ENCODE measurements at regions not wholly inside any gene's neighbourhood (a gene's known extent, or its start where the extent isn't known, plus 50 kb on each side); places are given as distances from the start of the nearest gene placed in this dataset.
"Not testable (repeated sequence)": the region's sequence is repeated elsewhere in the genome, so short reads cannot be mapped to it uniquely, and the experiment has no call there.

DNA sequence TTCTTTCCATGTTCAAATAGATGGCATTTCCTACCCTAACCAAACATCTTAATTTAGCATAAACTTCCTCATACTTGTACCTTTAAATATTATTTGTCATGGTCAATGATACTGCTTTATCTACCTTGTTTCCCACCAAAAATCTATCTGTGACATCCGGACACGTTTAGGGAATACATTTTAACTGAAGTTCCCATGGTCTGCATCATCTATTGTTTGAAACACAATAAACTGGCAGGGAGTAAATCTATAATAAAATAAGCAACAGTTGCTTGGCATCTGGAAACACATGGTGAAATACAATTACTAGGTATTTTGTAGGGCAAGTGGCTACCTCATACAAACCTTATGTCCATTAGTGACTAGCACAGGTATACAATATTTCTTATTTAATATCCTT, 289.1 kb downstream of the GJA1 start:
- no peak overlapping the region for H3K4me3 ChIP-seq (ENCODE audit: low read depth, low read length)
- H3K27ac ChIP-seq = no peak overlapping the region
- DNase-seq = no peak
- no peaks in the 10 kb centered on the region for H3K27me3 ChIP-seq (ENCODE audit: insufficient read depth, low read depth, severe bottlenecking)
- TF ChIP-seq, protein P1, sequence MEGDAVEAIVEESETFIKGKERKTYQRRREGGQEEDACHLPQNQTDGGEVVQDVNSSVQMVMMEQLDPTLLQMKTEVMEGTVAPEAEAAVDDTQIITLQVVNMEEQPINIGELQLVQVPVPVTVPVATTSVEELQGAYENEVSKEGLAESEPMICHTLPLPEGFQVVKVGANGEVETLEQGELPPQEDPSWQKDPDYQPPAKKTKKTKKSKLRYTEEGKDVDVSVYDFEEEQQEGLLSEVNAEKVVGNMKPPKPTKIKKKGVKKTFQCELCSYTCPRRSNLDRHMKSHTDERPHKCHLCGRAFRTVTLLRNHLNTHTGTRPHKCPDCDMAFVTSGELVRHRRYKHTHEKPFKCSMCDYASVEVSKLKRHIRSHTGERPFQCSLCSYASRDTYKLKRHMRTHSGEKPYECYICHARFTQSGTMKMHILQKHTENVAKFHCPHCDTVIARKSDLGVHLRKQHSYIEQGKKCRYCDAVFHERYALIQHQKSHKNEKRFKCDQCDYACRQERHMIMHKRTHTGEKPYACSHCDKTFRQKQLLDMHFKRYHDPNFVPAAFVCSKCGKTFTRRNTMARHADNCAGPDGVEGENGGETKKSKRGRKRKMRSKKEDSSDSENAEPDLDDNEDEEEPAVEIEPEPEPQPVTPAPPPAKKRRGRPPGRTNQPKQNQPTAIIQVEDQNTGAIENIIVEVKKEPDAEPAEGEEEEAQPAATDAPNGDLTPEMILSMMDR (IDR thresholded peaks at IDR 0.05; ENCODE audit: low read depth, low read length) = no peak
- H3K9me3 ChIP-seq (ENCODE audit: severe bottlenecking) = no peaks in the 10 kb centered on the region
- no peaks in the 10 kb centered on the region for H3K36me3 ChIP-seq

DNA sequence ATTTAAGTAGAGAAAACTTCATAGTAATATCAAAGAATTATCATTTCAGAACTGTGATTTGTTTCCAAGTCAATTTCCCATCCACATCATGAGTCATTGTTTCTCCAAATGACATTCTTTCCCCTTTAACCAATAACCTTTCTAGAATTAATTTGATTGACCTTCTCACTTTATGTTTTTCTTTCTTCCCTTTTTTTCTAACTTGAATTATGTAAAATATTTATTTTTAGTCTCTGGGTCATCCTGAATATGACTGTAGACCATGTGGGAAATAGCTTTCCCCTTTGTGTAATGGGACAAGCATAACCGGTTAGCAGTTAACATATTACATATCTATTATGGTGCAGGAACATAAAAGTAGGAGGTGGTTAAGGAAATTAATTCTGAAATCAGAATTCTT, 291.1 kb downstream of the GJA1 start:
- peaks cover 5% of the 10 kb centered on the region for H3K9me3 ChIP-seq (ENCODE audit: severe bottlenecking)
- TF ChIP-seq, protein P1 (IDR thresholded peaks at IDR 0.05; ENCODE audit: low read depth, low read length) = no peak
- no peak for DNase-seq
- no peak overlapping the region for H3K4me3 ChIP-seq (ENCODE audit: low read depth, low read length)
- no peaks in the 10 kb centered on the region for H3K36me3 ChIP-seq
- H3K27ac ChIP-seq = no peak overlapping the region
- no peaks in the 10 kb centered on the region for H3K27me3 ChIP-seq (ENCODE audit: insufficient read depth, low read depth, severe bottlenecking)

DNA sequence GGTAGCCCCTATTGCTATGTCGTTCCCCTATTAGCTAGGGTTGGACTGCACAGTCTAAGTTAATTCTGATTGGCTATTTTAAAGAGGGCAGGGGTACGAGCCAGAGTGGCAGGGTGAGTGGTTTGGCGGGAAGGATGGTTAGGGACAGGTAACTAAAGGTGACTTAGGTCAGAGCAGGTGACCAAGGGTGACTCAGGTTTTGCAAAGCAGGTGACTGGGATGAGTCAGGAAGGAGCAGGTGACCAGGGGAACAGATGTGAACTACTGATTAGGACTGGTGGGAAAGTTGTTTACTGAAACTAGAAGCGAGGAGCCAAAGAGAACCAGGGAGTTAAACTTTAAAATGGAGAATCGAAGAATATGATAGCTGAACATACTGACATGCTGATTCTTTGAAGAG, 295.2 kb downstream of the GJA1 start:
- H3K4me3 ChIP-seq (ENCODE audit: low read depth, low read length) = no peak overlapping the region

GRCh38 chr6:121731381-121731780, 295.9 kb downstream of the GJA1 start:
- H3K27ac ChIP-seq = no peak overlapping the region
- no peak for DNase-seq
- TF ChIP-seq, protein P1 (IDR thresholded peaks at IDR 0.05; ENCODE audit: low read depth, low read length) = no peak

More for the DNA sequence above, 295.2 kb downstream of the GJA1 start:
- Histone ChIP-seq H3K9me3 (ENCODE audit: severe bottlenecking) (peaks cover 5% of the 10 kb centered on the region), H3K27ac (no peak overlapping the region), H3K36me3 (no peaks in the 10 kb centered on the region), H3K27me3 (ENCODE audit: insufficient read depth, low read depth, severe bottlenecking) (no peaks in the 10 kb centered on the region)
- TF ChIP-seq, protein P1 (IDR thresholded peaks at IDR 0.05; ENCODE audit: low read depth, low read length) = no peak
- DNase-seq = no peak

DNA sequence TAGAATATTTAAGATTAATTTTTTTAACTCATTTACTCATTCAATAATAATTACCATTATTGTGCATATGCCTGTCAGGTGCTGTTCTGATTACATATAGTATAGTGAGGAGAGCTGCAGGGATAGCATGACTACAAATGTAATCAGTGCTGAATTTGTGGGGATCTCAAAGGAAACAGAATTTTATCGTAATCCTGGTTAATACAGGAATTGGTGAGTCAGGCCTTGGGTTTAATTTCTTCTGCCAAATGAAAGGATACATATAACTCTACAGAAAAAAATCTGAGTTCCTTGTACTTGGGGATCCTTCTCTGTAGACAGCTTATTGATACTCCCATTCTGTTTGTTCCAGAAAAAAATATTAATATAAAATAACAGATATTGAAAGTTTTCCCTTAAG, 297.2 kb downstream of the GJA1 start:
- Histone ChIP-seq H3K36me3 (no peaks in the 10 kb centered on the region), H3K27me3 (ENCODE audit: insufficient read depth, low read depth, severe bottlenecking) (no peaks in the 10 kb centered on the region), H3K27ac (no peak overlapping the region), H3K4me3 (ENCODE audit: low read depth, low read length) (no peak overlapping the region), H3K9me3 (ENCODE audit: severe bottlenecking) (peaks cover 5% of the 10 kb centered on the region)
- no peak for DNase-seq
- TF ChIP-seq, protein P1 (IDR thresholded peaks at IDR 0.05; ENCODE audit: low read depth, low read length) = no peak

More at GRCh38 chr6:121731381-121731780, 295.9 kb downstream of the GJA1 start:
- H3K27me3 ChIP-seq (ENCODE audit: insufficient read depth, low read depth, severe bottlenecking) = no peaks in the 10 kb centered on the region
- no peaks in the 10 kb centered on the region for H3K36me3 ChIP-seq
- peaks cover 5% of the 10 kb centered on the region for H3K9me3 ChIP-seq (ENCODE audit: severe bottlenecking)
- no peak overlapping the region for H3K4me3 ChIP-seq (ENCODE audit: low read depth, low read length)

GRCh38 chr6:121733234-121733633, 297.8 kb downstream of the GJA1 start:
- Histone ChIP-seq H3K4me3 (ENCODE audit: low read depth, low read length) (no peak overlapping the region), H3K9me3 (ENCODE audit: severe bottlenecking) (peaks cover 5% of the 10 kb centered on the region), H3K36me3 (no peaks in the 10 kb centered on the region), H3K27ac (no peak overlapping the region), H3K27me3 (ENCODE audit: insufficient read depth, low read depth, severe bottlenecking) (no peaks in the 10 kb centered on the region)
- no peak for DNase-seq
- TF ChIP-seq, protein P1 (IDR thresholded peaks at IDR 0.05; ENCODE audit: low read depth, low read length) = no peak

- not testable (repeated sequence) for DNase-seq; H3K36me3 ChIP-seq; H3K4me3 ChIP-seq (ENCODE audit: low read depth, low read length); H3K9me3 ChIP-seq (ENCODE audit: severe bottlenecking); H3K27ac ChIP-seq; H3K27me3 ChIP-seq (ENCODE audit: insufficient read depth, low read depth, severe bottlenecking)
These were observed 304.7 kb downstream of the GJA1 start for GRCh38 chr6:121740188-121740587.

Data from WERI-Rb-1 (cell line).